Astrocyte of the spinal cord (primary cell): ENCODE measurements at regions not wholly inside any gene's neighbourhood (a gene's known extent, or its start where the extent isn't known, plus 50 kb on each side); places are given as distances from the start of the nearest gene placed in this dataset.
"Not testable (repeated sequence)": the region's sequence is repeated elsewhere in the genome, so short reads cannot be mapped to it uniquely, and the experiment has no call there.

Experiments used
- DNase-seq: peaks from one replicate; pipeline ENCODE4 v3.0.0; 2011; ENCODE audit warnings: low read depth, low spot score
- H3K4me3 ChIP-seq: 2 replicates; pipeline ENCODE4 v1.5.1; 2011; ENCODE audit warnings: low read depth, mild to moderate bottlenecking, low read length, moderate library complexity
- CTCF ChIP-seq: IDR thresholded peaks from 2 replicates; pipeline ENCODE4 v1.5.1; 2012; ENCODE audit warnings: low read depth, mild to moderate bottlenecking, low read length, inconsistent platforms
- in situ Hi-C: cut with HindIII; loops from 2 replicates; pipeline ENCODE4 v1.10.0; 2017; ENCODE audit warnings: low sequenced_read_pairs

DNA sequence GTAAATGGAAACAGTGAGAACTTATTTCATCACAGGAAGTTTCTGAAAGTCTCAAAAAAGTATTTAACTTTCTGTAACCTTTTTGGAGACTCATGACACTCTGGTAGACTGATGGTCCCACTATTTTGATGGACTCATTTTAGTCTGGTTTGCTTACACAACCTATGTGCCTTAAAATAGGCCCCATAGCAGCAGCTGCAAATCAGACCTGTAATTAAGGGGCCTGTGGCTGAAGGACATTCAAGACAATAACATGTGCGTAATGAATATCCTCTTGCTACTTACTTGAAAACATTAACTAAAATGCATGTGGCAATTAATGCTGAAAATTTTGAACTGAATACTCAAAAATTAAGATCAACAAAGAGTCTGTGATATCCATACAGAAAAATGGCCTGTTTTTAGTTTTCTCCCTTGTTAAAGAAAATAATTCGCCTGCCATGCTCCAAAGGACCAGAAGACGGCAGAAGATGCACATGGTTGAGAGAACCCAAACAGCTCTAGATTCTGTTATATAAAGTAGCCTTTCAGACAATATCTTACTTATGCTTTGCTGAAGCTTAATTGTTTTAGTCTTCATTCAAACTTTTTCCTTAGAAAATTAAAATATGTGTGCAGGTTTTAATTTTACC is 568.5 kb downstream of the KCNA4 start:
- DNase-seq, result peak; percentile 58
- H3K4me3 ChIP-seq, result no peak overlapping the region
- TF ChIP-seq CTCF, result peak; percentile 75
- in situ Hi-C loops, result no loop called here

DNA sequence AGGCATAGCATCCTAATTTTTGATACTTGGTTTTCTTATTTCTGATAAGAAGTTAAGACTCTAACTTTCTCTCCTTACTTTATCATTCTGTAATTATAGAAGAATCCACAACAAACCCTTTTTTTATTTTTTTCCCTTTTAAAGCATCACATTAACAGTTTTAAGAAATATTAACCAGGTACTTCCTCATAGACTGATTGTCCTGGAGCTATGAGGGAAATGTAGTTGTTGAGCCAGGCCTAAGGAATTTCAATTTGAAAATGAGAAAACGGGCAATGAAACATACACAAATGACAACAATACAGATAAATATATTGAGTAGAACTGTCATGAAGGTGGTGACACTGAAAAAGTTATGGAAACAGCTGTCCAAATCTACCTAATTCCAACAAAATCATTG is 569.0 kb downstream of the KCNA4 start:
- TF ChIP-seq CTCF, result no peak
- no peak for DNase-seq
- in situ Hi-C loops, result no loop called here
- H3K4me3 ChIP-seq, result no peak overlapping the region

- in situ Hi-C loops, result no loop called here
- no peak for TF ChIP-seq CTCF
Observed at GRCh38 chr11:29446132-29446531, 570.7 kb downstream of the KCNA4 start.

DNA sequence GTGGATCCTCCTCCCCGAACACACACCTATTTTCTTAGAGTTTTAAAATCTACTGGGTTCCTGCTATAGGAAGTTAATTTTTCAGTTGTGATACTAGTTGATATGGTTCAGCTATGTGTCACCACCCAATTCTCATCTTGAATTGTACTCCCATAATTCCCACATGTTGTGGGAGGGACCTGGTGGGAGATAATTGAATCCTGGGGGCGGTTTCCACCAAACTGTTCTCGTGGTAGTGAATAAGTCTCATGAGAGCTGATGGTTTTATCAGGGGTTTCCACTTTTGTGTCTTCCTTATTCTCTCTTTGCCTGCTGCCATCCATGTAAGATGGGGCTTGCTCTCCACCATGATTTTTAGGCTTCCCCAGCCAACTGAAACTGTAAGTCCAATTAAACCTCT is 571.6 kb downstream of the KCNA4 start:
- in situ Hi-C loops, H3K4me3 ChIP-seq, DNase-seq: not testable (repeated sequence)

More at GRCh38 chr11:29446132-29446531, 570.7 kb downstream of the KCNA4 start:
- H3K4me3 ChIP-seq, result no peak overlapping the region
- no peak for DNase-seq

- no peak overlapping the region for H3K4me3 ChIP-seq
- TF ChIP-seq CTCF, result no peak
- in situ Hi-C loops, result no loop called here
- DNase-seq, result no peak
Observed at GRCh38 chr11:29438815-29439214, 578.0 kb downstream of the KCNA4 start.

GRCh38 chr11:29435421-29435820 is 581.4 kb downstream of the KCNA4 start:
- TF ChIP-seq CTCF, result no peak
- in situ Hi-C loops, result no loop called here
- DNase-seq, result peak; percentile 33

DNA sequence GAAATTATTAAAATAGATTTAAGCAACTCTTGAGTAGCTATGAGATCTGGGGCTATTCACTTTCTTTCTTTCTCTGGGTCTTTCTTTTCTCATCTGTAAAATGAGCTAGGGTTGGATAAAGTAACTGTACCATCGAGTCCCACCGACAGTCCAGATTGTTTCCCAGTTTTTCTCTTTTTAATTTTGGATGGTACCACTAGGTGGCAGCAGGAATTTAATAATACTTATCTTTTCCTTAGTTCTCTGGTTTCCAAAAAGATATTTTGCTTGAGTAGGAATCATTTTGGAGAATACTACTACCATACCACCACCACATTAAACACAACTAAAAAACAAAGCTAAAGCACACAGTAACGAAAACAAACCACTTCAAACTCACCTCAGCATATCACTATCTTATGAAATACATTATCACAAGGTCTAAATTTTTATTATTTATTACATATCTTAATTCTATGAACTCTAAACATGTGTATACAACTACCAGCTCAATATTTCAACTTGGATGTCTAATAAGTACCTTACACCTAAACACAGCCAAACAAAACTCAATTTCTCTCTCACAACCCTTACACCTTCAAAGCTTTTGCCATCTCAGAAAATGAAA is 584.0 kb downstream of the KCNA4 start:
- in situ Hi-C loops, result no loop called here
- no peak overlapping the region for H3K4me3 ChIP-seq
- peak; percentile 48 for TF ChIP-seq CTCF
- peak; percentile 26 for DNase-seq

More at GRCh38 chr11:29435421-29435820, 581.4 kb downstream of the KCNA4 start:
- no peak overlapping the region for H3K4me3 ChIP-seq
